DND-41 (cell line): ENCODE measurements at regions not wholly inside any gene's neighbourhood (a gene's known extent, or its start where the extent isn't known, plus 50 kb on each side); places are given as distances from the start of the nearest gene placed in this dataset.

Source experiments
- ATAC-seq: fragments of 200-7000 bp; cut with Tn5 transposase; 3 replicates; pipeline ENCODE4 v1.9.1; 2021; ENCODE audit warnings: low read depth; ENCODE audit not compliant: insufficient read depth
- DNase-seq: peaks from one replicate; pipeline ENCODE4 v3.0.0-alpha.2; 2020
- H2AFZ ChIP-seq: 2 replicates; pipeline ENCODE4 v1.6.0; 2012; ENCODE audit warnings: low read depth, low read length
- H3K27ac ChIP-seq: 2 replicates; pipeline ENCODE4 v1.5.1; 2012; ENCODE audit warnings: low read length, inconsistent platforms
- H3K27me3 ChIP-seq: fragments of 200-600 bp; sonication (generic); 2 replicates; pipeline ENCODE4 v1.6.0; 2012; ENCODE audit warnings: low read length, mild to moderate bottlenecking, inconsistent platforms; ENCODE audit not compliant: insufficient read depth, poor library complexity
- H3K36me3 ChIP-seq: 2 replicates; pipeline ENCODE4 v1.5.1; 2012; ENCODE audit warnings: low read length, inconsistent platforms; ENCODE audit not compliant: insufficient read depth
- H3K4me1 ChIP-seq: 2 replicates; pipeline ENCODE4 v1.5.1; 2012; ENCODE audit warnings: mild to moderate bottlenecking, low read length; ENCODE audit not compliant: insufficient read depth
- H3K4me2 ChIP-seq: 2 replicates; pipeline ENCODE4 v1.6.0; 2012; ENCODE audit warnings: mild to moderate bottlenecking, moderate library complexity, low read length, inconsistent platforms; ENCODE audit not compliant: insufficient read depth
- H3K4me3 ChIP-seq, 2 experiments: fragments of 200-600 bp in 1 of 2; shearing (Covaris generic) in 1 of 2; 2 replicates each; pipeline ENCODE4 v1.5.1; 2012 to 2016; ENCODE audit warnings: inconsistent platforms in 2 of 2, low read length in 2 of 2, mild to moderate bottlenecking in 2 of 2, low read depth in 1 of 2, moderate library complexity in 1 of 2
- H3K79me2 ChIP-seq: 2 replicates; pipeline ENCODE4 v1.6.0; 2012; ENCODE audit warnings: low read length, inconsistent platforms; ENCODE audit not compliant: insufficient read depth
- H3K9ac ChIP-seq: 2 replicates; pipeline ENCODE4 v1.6.0; 2012; ENCODE audit warnings: low read depth, mild to moderate bottlenecking, inconsistent platforms, low read length, moderate library complexity
- H3K9me3 ChIP-seq: 2 replicates; pipeline ENCODE4 v1.5.1; 2012; ENCODE audit warnings: low read length, moderate library complexity, mild to moderate bottlenecking, inconsistent platforms; ENCODE audit not compliant: insufficient read depth, severe bottlenecking
- H4K20me1 ChIP-seq: 2 replicates; pipeline ENCODE4 v1.6.0; 2012; ENCODE audit warnings: low read length; ENCODE audit not compliant: insufficient read depth
- EZH2 ChIP-seq: IDR thresholded peaks from 3 replicates; pipeline ENCODE4 v1.6.1; 2012; ENCODE audit warnings: borderline replicate concordance, low read depth, mild to moderate bottlenecking, moderate library complexity, low read length, inconsistent platforms; ENCODE audit not compliant: severe bottlenecking
- TF ChIP-seq, protein P1 (sequence below): IDR thresholded peaks from 2 replicates; pipeline ENCODE4 v1.5.1; 2012; ENCODE audit warnings: borderline replicate concordance, low read length, moderate library complexity, mild to moderate bottlenecking; ENCODE audit not compliant: poor library complexity, severe bottlenecking; ENCODE audit errors: extremely low read depth

DNA sequence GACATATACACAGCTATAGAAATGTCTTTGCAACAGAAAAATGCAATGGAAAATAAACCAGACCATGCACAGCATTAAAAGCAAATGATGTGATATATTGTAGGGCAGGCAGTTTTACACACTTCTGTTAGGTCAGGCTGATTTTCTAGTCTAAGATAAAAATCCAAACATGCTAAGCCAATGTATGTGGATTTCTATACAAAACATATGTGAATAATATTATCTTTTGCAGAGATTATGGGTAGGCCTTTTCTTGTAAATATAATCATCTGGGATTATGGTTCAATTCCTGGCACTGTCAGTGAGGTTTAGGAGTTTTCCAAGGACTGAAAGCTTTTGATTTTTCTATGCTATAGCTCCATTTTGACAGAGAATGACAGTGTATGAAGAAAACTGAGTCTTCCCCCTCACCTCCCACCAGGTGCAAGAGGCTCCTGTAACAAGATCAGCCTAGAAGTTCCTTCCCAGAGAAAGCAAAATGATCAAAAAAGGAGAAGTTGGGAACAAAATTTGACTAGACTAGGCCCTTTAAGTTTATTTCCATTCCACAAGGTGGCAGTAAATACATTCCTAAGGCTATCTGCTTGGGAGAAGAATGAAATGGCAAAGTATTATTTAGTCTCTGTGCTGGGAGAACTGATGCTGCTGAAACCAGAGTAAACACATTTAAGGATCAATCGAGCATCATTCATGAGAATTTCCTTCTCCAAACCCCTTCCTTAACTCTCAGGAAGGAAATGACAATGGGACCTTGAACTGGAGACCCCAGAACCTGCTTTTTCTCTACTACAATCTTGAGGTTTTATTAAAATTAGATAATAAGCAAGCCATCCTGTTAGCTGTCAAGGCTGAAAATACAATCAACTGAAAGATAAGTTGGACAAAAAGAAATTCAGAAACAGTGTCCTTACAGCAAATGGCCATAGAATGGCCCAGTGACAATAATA, 133.0 kb upstream of the TUT7 start:
- H2AFZ ChIP-seq, result no peak overlapping the region
- no peaks in the 10 kb centered on the region for H3K36me3 ChIP-seq
- H3K9me3 ChIP-seq, result no peaks in the 10 kb centered on the region
- ATAC-seq (no peak), DNase-seq (no peak)
- TF ChIP-seq EZH2, result no peak
- TF ChIP-seq, protein P1, sequence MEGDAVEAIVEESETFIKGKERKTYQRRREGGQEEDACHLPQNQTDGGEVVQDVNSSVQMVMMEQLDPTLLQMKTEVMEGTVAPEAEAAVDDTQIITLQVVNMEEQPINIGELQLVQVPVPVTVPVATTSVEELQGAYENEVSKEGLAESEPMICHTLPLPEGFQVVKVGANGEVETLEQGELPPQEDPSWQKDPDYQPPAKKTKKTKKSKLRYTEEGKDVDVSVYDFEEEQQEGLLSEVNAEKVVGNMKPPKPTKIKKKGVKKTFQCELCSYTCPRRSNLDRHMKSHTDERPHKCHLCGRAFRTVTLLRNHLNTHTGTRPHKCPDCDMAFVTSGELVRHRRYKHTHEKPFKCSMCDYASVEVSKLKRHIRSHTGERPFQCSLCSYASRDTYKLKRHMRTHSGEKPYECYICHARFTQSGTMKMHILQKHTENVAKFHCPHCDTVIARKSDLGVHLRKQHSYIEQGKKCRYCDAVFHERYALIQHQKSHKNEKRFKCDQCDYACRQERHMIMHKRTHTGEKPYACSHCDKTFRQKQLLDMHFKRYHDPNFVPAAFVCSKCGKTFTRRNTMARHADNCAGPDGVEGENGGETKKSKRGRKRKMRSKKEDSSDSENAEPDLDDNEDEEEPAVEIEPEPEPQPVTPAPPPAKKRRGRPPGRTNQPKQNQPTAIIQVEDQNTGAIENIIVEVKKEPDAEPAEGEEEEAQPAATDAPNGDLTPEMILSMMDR, result peak; percentile 58
- H3K4me1 ChIP-seq, result no peaks in the 10 kb centered on the region
- no peak overlapping the region for H3K4me2 ChIP-seq
- no peaks in the 10 kb centered on the region for H3K27me3 ChIP-seq
- no peak overlapping the region for H3K4me3 ChIP-seq
- H3K9ac ChIP-seq, result no peak overlapping the region
- no peak overlapping the region for H3K27ac ChIP-seq
- no peaks in the 10 kb centered on the region for H4K20me1 ChIP-seq
- no peaks in the 10 kb centered on the region for H3K79me2 ChIP-seq

DNA sequence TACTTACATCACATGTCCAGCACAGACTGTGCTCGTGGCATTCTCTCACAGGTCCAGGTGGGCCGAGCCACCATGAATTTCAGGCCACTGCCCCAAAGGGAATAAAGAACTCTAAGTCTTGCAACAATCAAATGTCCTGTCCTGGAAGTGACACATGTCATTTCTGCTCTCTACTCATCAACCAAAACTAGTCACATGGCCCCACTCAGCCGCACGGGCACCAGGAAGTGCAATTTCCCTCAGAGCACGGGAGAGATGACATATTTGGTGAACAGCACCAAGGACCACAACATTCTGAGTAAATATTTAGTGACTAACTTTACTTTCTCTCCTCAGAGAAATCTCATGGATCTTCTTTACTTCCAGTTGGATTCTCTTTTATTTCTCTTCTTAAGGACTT, 131.1 kb upstream of the TUT7 start:
- ATAC-seq (no peak), DNase-seq (no peak)
- Histone ChIP-seq H3K4me2 (no peak overlapping the region), H4K20me1 (no peaks in the 10 kb centered on the region), H3K9ac (no peak overlapping the region), H3K27me3 (no peaks in the 10 kb centered on the region), H3K4me1 (no peaks in the 10 kb centered on the region), H3K4me3 (no peak overlapping the region), H3K79me2 (no peaks in the 10 kb centered on the region), H3K27ac (no peak overlapping the region), H2AFZ (no peak overlapping the region), H3K36me3 (no peaks in the 10 kb centered on the region), H3K9me3 (no peaks in the 10 kb centered on the region)
- TF ChIP-seq EZH2, result no peak
- TF ChIP-seq, protein P1, result no peak

DNA sequence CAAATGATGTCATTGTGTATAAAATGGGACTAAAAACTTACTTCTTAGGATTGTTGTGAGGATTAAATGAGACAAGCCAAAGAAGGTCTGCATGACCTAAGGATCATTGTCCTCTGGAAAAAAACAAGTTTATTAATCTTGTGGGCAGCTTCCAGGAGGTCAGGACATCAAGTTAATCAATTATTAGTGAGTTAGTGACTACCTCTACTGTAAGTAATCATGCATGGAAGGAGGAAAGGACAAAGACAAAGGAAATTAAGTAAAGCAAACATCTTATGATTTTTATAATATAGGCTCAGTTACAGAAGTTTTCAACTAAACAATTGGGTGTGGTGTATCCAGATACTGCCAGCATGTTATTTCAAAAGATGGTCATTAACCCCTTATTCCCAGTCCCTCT, 129.3 kb upstream of the TUT7 start:
- Histone ChIP-seq H3K4me2 (no peak overlapping the region), H3K79me2 (no peaks in the 10 kb centered on the region), H3K9me3 (no peaks in the 10 kb centered on the region), H3K4me1 (no peaks in the 10 kb centered on the region), H4K20me1 (no peaks in the 10 kb centered on the region), H2AFZ (no peak overlapping the region), H3K4me3 (no peak overlapping the region), H3K27me3 (no peaks in the 10 kb centered on the region), H3K27ac (no peak overlapping the region), H3K9ac (no peak overlapping the region), H3K36me3 (no peaks in the 10 kb centered on the region)
- ATAC-seq, result no peak
- TF ChIP-seq, protein P1, result no peak
- TF ChIP-seq EZH2, result no peak
- DNase-seq, result no peak
